Skeletal muscle tissue (tissue), 3 donors: ENCODE measurements at regions not wholly inside any gene's neighbourhood (a gene's known extent, or its start where the extent isn't known, plus 50 kb on each side); places are given as distances from the start of the nearest gene placed in this dataset.
"Not testable (repeated sequence)": the region's sequence is repeated elsewhere in the genome, so short reads cannot be mapped to it uniquely, and the experiment has no call there.

ENCODE experiments used
- H3K27ac ChIP-seq: one replicate; pipeline ENCODE4 v1.7.0; 2013; ENCODE audit warnings: mild to moderate bottlenecking, low read depth, low read length, inconsistent platforms
- H3K27me3 ChIP-seq, 3 donors: one replicate each; pipeline ENCODE4 v1.7.0; 2013; ENCODE audit warnings: low read length in 3 of 3; ENCODE audit not compliant: control insufficient read depth in 3 of 3, insufficient read depth in 3 of 3
- H3K36me3 ChIP-seq, 3 donors: one replicate each; pipeline ENCODE4 v1.7.0; 2013; ENCODE audit warnings: low read length in 3 of 3; ENCODE audit not compliant: control insufficient read depth in 3 of 3, insufficient read depth in 3 of 3
- H3K4me1 ChIP-seq, 3 donors: one replicate each; pipeline ENCODE4 v1.7.0; 2013; ENCODE audit warnings: low read length in 3 of 3, mild to moderate bottlenecking in 3 of 3; ENCODE audit not compliant: control insufficient read depth in 3 of 3, insufficient read depth in 3 of 3
- H3K4me3 ChIP-seq, 3 donors: one replicate each; pipeline ENCODE4 v1.7.0; 2013; ENCODE audit warnings: low read length in 3 of 3
- H3K9ac ChIP-seq, 3 donors: one replicate each; pipeline ENCODE4 v1.7.0; 2013; ENCODE audit warnings: low read length in 3 of 3, mild to moderate bottlenecking in 3 of 3, moderate library complexity in 2 of 3, low read depth in 1 of 3
- H3K9me3 ChIP-seq, 3 donors: one replicate each; pipeline ENCODE4 v1.7.0; 2013; ENCODE audit warnings: low read length in 3 of 3; ENCODE audit not compliant: control insufficient read depth in 3 of 3
- donor health status: Osteomylitis.

DNA sequence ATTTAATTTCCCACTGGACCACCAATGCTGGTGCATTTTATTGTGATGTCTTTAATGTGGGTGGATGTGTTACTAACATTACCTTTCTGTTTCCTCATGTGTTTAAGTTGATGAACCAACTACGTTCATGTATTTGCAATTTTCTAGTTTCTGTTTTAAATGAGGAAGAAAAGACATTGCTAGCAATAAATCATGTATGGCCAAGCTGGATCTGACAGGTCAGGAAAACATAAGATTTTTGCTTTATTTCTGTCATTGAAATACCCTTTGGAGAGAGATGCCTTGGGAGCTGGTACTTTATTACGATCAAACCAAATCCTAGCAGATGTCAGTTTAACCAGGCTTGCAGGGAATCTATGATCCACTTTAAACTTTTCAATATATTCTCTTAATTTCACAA is 553.2 kb downstream of the RFC3 start:
- no peak overlapping the region for H3K4me3 ChIP-seq
- H3K27ac ChIP-seq = no peak overlapping the region
- peaks cover 0 to 3% (median 0%) of the 10 kb centered on the region in 3 donors for H3K9me3 ChIP-seq
- H3K36me3 ChIP-seq = no peaks in the 10 kb centered on the region
- no peaks in the 10 kb centered on the region for H3K4me1 ChIP-seq
- H3K27me3 ChIP-seq = no peaks in the 10 kb centered on the region
- H3K9ac ChIP-seq = no peak overlapping the region

DNA sequence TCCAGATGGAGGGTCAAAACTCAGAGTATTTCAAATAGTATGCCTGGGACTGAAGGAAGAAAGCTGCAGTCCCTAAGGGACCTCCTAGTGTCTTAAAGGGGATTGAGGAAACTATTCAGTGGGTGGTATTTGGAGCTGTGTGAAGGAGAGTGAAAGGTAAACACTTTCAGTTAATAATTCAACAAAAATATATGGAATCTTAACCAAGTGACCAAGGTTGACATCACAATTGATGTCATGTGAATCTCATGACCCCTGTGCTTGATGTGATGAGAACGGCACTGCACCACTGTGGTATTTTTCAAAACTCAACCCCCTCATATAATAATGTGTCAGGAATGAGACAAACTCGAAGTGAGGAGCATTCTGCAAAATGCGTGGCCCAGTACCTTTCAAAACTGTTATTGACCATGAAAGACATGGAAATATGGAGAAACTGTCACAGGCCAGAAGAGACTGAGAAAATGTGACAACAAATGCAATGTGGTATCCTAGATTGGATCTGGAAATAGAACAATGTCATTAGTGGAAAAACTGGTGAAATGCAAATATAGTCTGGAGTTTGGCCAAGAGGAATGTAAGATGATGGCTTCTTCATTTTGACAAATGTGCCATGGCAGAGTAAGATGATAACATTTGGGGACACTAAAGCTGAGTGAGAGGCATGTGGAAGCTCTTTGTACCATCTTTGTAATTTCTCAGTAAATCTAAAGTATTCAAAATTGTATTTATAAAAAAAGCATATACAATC is 553.9 kb downstream of the RFC3 start:
- H3K4me1 ChIP-seq = no peaks in the 10 kb centered on the region
- H3K27me3 ChIP-seq = no peaks in the 10 kb centered on the region
- no peaks in the 10 kb centered on the region for H3K9me3 ChIP-seq
- no peaks in the 10 kb centered on the region for H3K36me3 ChIP-seq
- no peak overlapping the region for H3K9ac ChIP-seq
- no peak overlapping the region for H3K4me3 ChIP-seq
- H3K27ac ChIP-seq = no peak overlapping the region

DNA sequence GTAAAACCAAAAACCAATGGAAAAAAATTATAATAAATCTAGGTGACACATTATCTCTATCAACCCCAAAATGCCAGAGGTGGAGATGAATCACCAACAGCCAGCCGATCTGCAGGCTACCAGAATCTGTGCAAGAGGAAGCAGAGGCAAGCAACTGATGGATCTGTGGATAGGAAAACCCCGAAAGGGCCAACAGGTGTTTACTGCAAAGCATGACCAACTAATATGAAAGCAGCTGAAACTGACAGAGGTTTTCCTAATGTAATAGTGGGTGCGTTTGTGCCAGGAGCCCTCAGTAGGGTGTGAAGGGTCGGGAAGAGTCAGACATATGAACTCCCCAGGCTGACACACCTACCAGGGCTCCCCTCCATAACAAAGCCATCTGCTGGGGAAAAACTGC is 554.6 kb downstream of the RFC3 start:
- Histone ChIP-seq H3K27me3 (no peaks in the 10 kb centered on the region), H3K27ac (no peak overlapping the region), H3K4me3 (no peak overlapping the region), H3K9ac (no peak overlapping the region), H3K36me3 (no peaks in the 10 kb centered on the region), H3K4me1 (no peaks in the 10 kb centered on the region), H3K9me3 (no peaks in the 10 kb centered on the region)

DNA sequence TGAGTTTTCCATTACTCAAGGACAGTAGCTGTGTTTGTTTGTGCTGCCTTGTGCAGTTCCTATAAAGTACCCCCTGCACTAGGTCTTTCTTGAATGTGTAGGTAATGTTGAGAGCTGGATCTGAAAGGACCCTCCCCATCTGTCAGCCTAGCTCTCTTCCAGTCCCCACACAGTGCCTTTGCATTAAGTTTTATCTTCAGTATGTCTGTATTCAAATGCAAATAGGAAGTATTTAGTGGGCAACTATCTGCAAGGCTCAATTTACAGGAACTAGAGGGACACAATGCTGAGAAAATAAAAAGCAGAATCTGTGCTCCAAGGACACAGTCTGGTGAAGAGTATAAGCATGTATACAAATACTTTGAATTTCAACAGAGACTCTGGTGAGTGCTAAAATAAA is 558.5 kb downstream of the RFC3 start:
- no peaks in the 10 kb centered on the region for H3K4me1 ChIP-seq
- no peak overlapping the region for H3K27ac ChIP-seq
- no peak overlapping the region for H3K9ac ChIP-seq

DNA sequence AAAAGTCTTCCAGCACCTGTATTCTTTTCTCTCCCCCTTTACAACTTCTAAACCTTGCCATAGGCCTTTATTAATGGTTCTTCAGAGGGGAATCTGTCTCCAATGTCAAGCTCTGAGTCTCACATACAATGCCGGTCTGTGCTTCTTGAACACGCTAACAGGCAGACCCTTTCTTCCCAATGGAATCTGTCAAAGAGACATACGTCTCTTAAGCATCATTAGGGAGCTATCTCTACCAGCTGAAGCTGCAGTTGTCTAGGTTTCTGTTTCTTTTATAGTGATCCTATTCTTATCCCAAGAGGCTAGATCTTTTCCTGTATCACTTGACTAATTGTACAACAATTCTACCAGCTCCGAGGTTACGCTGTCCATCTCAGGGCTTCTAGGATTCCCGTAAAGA is 560.8 kb upstream of the NBEA start:
- Histone ChIP-seq H3K9me3 (no peaks in the 10 kb centered on the region), H3K36me3 (no peaks in the 10 kb centered on the region), H3K4me1 (no peaks in the 10 kb centered on the region), H3K27ac (no peak overlapping the region), H3K9ac (no peak overlapping the region), H3K4me3 (no peak overlapping the region), H3K27me3 (no peaks in the 10 kb centered on the region)

More for the DNA sequence above, 558.5 kb downstream of the RFC3 start:
- Histone ChIP-seq H3K9me3 (no peaks in the 10 kb centered on the region), H3K36me3 (no peaks in the 10 kb centered on the region), H3K4me3 (no peak overlapping the region), H3K27me3 (no peaks in the 10 kb centered on the region)

DNA sequence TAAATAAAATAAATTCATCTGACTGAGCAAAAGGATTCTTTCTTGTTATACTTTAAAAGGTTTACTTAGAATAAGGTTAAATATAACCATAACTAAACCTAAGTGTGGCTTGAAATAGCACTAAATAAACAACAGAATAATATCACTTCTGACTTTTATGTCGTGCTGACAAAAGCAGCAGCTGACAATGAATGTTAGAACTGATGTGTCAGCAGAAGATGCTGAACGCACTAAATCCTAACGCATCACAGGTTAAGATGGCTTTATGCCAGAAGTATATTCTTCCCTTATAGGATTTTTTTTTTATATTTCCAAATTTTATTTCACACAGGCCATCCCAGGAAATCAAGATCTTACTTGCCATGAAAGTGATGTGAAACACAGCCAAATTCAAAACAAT is 558.3 kb upstream of the NBEA start:
- no peaks in the 10 kb centered on the region for H3K9me3 ChIP-seq
- H3K9ac ChIP-seq = no peak overlapping the region
- no peaks in the 10 kb centered on the region for H3K4me1 ChIP-seq
- no peak overlapping the region for H3K27ac ChIP-seq
- no peak overlapping the region for H3K4me3 ChIP-seq
- H3K27me3 ChIP-seq = no peaks in the 10 kb centered on the region
- no peaks in the 10 kb centered on the region for H3K36me3 ChIP-seq

DNA sequence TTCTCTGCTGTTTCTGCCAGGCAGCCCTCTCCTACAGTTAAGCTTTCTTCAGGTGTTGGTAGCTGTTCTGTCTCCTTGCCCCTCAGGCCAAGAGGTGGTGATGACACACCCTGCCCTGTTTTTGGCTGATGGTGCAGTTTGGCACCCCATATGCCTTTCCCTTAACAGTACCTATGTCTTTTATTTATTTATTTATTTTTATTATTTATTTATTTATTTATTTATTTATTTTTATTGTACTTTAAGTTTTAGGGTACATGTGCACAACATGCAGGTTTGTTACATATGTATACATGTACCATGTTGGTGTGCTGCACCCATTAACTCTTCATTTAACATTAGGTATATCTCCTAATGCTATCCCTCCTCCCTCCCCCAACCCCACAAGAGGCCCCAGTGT is 555.8 kb upstream of the NBEA start:
- not testable (repeated sequence) for H3K4me3 ChIP-seq, H3K9me3 ChIP-seq, H3K27me3 ChIP-seq, H3K9ac ChIP-seq, H3K4me1 ChIP-seq, H3K27ac ChIP-seq, H3K36me3 ChIP-seq

DNA sequence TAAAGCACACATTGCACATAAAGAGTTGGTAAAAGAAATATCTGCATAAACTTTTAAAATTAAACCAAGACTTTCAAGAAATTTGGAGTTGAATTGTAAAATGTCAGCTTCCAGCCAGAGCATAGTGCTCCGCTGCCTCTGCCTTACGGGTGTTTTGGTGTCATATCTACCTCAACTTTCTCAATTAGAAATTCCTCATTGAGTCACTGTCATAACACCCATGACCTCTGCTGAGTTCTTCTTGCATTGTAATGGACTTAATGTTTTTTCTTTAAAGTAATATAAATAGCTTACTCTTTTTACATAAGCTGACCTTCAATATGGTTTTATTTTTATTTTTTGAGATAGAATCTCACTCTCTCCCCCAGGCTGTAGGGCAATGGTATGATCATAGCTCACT is 551.0 kb upstream of the NBEA start:
- no peak overlapping the region for H3K27ac ChIP-seq
- H3K9ac ChIP-seq = no peak overlapping the region
- H3K9me3 ChIP-seq = peaks cover under 1 to 5% (median 5%) of the 10 kb centered on the region in 3 donors
- no peaks in the 10 kb centered on the region for H3K4me1 ChIP-seq
- H3K4me3 ChIP-seq = no peak overlapping the region
- no peaks in the 10 kb centered on the region for H3K36me3 ChIP-seq
- no peaks in the 10 kb centered on the region for H3K27me3 ChIP-seq

DNA sequence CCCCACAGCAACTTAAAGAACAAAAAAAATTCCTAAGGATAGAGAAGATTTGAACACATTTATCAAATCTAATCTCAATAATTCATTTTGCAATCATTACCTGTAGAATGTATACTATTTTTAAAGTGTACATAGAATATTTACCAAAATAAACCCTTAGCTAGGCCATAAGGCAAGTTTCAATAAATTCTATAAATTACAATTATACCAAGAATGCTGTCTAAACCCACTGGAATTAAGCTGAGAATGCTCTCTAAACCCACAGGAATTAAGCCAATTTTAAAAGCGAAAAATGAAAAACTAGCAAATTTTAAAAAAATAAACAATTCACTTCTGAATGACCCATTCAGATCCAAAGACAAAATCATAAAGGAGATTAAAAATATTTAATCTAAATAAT is 540.4 kb upstream of the NBEA start:
- no peaks in the 10 kb centered on the region for H3K36me3 ChIP-seq
- no peaks in the 10 kb centered on the region for H3K4me1 ChIP-seq
- no peak overlapping the region for H3K4me3 ChIP-seq
- peaks cover 0 to 2% (median 0%) of the 10 kb centered on the region in 3 donors for H3K9me3 ChIP-seq
- H3K27ac ChIP-seq = no peak overlapping the region
- no peak overlapping the region for H3K9ac ChIP-seq
- no peaks in the 10 kb centered on the region for H3K27me3 ChIP-seq

DNA sequence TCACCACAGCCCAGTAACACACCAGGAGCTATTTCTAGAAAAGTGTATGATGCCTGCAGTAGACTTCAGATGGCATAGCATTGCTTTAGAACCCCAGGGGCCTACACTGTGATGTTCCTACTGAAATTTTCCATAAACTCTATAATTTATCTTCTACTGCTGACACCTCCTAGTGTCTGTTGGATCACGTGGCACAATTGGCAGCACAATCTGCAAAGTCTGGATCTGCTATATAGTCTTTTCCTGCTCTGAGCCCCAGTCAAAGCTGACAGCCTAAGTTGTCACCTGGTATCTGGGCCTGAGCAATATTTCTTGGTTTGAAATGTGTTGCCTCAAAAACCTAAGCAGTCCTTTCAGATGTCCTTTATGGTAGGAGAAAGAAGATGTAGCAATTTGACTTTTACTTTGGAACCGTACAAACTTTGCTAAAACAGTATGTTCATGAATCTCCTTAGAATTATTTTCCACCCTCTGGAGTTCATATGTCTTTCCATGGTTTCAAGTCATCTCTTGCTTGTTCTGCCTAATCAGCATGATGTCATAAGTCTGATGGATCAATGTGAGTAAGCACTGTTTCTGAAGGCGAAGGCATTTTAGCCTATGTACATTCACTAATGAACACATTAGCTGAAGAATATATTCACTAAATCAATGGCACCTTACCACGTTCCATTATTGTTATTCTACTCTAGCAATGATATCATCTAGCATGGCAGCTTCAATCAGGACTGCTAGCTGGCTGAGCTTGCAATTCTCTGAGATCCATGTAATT is 536.5 kb upstream of the NBEA start:
- no peaks in the 10 kb centered on the region for H3K4me1 ChIP-seq
- no peaks in the 10 kb centered on the region for H3K9me3 ChIP-seq
- no peaks in the 10 kb centered on the region for H3K27me3 ChIP-seq
- H3K36me3 ChIP-seq = no peaks in the 10 kb centered on the region
- no peak overlapping the region for H3K9ac ChIP-seq
- no peak overlapping the region for H3K27ac ChIP-seq
- no peak overlapping the region for H3K4me3 ChIP-seq
